GM12878 (cell line): ENCODE measurements at regions not wholly inside any gene's neighbourhood (a gene's known extent, or its start where the extent isn't known, plus 50 kb on each side); places are given as distances from the start of the nearest gene placed in this dataset.

Experiments used
- ATAC-seq: fragments of 200-7000 bp; cut with Tn5 transposase; 3 replicates; pipeline ENCODE4 v1.9.1; 2020; ENCODE audit warnings: mild to moderate bottlenecking, moderate library complexity
- BruUV-seq: library from RNA; stranded (reverse); fragments of 400-500 nt; replicated peaks from 2 replicates; lab custom pipeline; 2021; lab: Mats Ljungman, UMichigan
- CTCF ChIA-PET: fragments of 300-600 bp; sonication (Branson Sonifier 250); formaldehyde crosslinking; extraction: SDS; loops from one replicate; lab custom pipeline; 2021; ENCODE audit warnings: inconsistent platforms; lab: Yijun Ruan, JAX
- POLR2A ChIA-PET: fragments of 350-600 bp; formaldehyde crosslinking; extraction: SDS; loops from one replicate; lab custom pipeline; 2021; ENCODE audit warnings: inconsistent platforms; lab: Charles Lee
- RAD21 ChIA-PET: fragments of 300-600 bp; sonication (Branson Sonifier 250); formaldehyde crosslinking; loops from one replicate; lab custom pipeline; 2023; ENCODE audit warnings: antibody characterized with exemption; ENCODE audit not compliant: unreplicated experiment; lab: Charles Lee
- SMC1A ChIA-PET: fragments of 300-600 bp; sonication (Branson Sonifier 250); formaldehyde crosslinking; loops from one replicate; lab custom pipeline; 2023; ENCODE audit not compliant: unreplicated experiment, uncharacterized antibody; lab: Charles Lee
- DNase-seq: peaks from one replicate; pipeline ENCODE4 v3.0.0-alpha.2; 2011; ENCODE audit warnings: low read depth, low spot score
- FAIRE-seq: peaks from 3 replicates; lab custom pipeline; 2011; peaks lifted over from hg19 to GRCh38; lab: Jason Lieb, UNC
- H2AFZ ChIP-seq: 2 replicates; pipeline ENCODE4 v1.6.0; 2011; ENCODE audit warnings: low read depth, low read length, control low read depth; ENCODE audit not compliant: control insufficient read depth
- H3K27ac ChIP-seq: 2 replicates; pipeline ENCODE4 v1.5.1; 2011; ENCODE audit warnings: control low read depth; ENCODE audit not compliant: control insufficient read depth, insufficient read depth
- H3K27me3 ChIP-seq, 2 experiments: replicated peaks in 1 of 2; 2 replicates each; pipeline versions ENCODE4 v1.6.0 to v1.6.1; 2011; ENCODE audit warnings: low read length in 1 of 2; ENCODE audit not compliant: control insufficient read depth in 2 of 2, insufficient read depth in 2 of 2
- H3K36me3 ChIP-seq, 2 experiments: 2 replicates each; pipeline ENCODE4 v1.5.1; 2011; ENCODE audit warnings: low read length in 1 of 2; ENCODE audit not compliant: control insufficient read depth in 2 of 2, insufficient read depth in 2 of 2
- H3K4me1 ChIP-seq: 2 replicates; pipeline ENCODE4 v1.6.1; 2011; ENCODE audit warnings: mild to moderate bottlenecking, low read length, moderate library complexity, mixed read lengths; ENCODE audit not compliant: control insufficient read depth, insufficient read depth
- H3K4me2 ChIP-seq: 2 replicates; pipeline ENCODE4 v1.6.0; 2011; ENCODE audit warnings: control low read depth; ENCODE audit not compliant: control insufficient read depth, insufficient read depth
- H3K4me3 ChIP-seq: fragments of 200-600 bp; sonication (generic); 2 replicates; pipeline ENCODE4 v1.5.1; 2016
- H3K79me2 ChIP-seq: 2 replicates; pipeline ENCODE4 v1.6.0; 2011; ENCODE audit warnings: low read length; ENCODE audit not compliant: control insufficient read depth, insufficient read depth
- H3K9ac ChIP-seq: 2 replicates; pipeline ENCODE4 v1.8.0; 2011; ENCODE audit warnings: low read length, control low read depth, mixed read lengths; ENCODE audit not compliant: control insufficient read depth, insufficient read depth
- H3K9me3 ChIP-seq: replicated peaks from 3 replicates; pipeline ENCODE4 v1.5.1; 2011; ENCODE audit warnings: mild to moderate bottlenecking, low read length; ENCODE audit not compliant: control insufficient read depth, insufficient read depth
- H4K20me1 ChIP-seq: 2 replicates; pipeline ENCODE4 v1.6.0; 2011; ENCODE audit not compliant: control insufficient read depth, insufficient read depth
- CREB1 ChIP-seq: IDR thresholded peaks from 2 replicates; pipeline ENCODE4 v1.6.1; 2012; ENCODE audit warnings: low read depth, mild to moderate bottlenecking, inconsistent platforms
- GABPA ChIP-seq: IDR thresholded peaks from 2 replicates; pipeline ENCODE4 v1.6.1; 2014; ENCODE audit warnings: antibody characterized with exemption, low read depth, mild to moderate bottlenecking, inconsistent platforms
- IKZF1 ChIP-seq: fragments of 450-650 bp; conservative IDR thresholded peaks from 2 replicates; pipeline ENCODE4 v1.6.1; 2017; ENCODE audit warnings: antibody characterized with exemption, mild to moderate bottlenecking
- IRF3 ChIP-seq: fragments of 450-650 bp; IDR thresholded peaks from 2 replicates; pipeline ENCODE4 v1.6.1; 2014; ENCODE audit warnings: mild to moderate bottlenecking
- KDM1A ChIP-seq: fragments of 200-600 bp; sonication (generic); IDR thresholded peaks from 2 replicates; pipeline ENCODE4 v1.6.1; 2016; ENCODE audit warnings: borderline replicate concordance
- MYB ChIP-seq: fragments of 150-350 bp; IDR thresholded peaks from 2 replicates; pipeline ENCODE4 v1.6.1; 2014; ENCODE audit warnings: mild to moderate bottlenecking, low read depth, low read length, borderline replicate concordance
- NBN ChIP-seq: fragments of 450-650 bp; IDR thresholded peaks from 2 replicates; pipeline ENCODE4 v1.6.1; 2016
- NR2C1 ChIP-seq: fragments of 450-650 bp; IDR thresholded peaks from 2 replicates; pipeline ENCODE4 v1.6.1; 2017; ENCODE audit warnings: antibody characterized with exemption, mild to moderate bottlenecking, moderate library complexity
- RUNX3 ChIP-seq: IDR thresholded peaks from 2 replicates; pipeline ENCODE4 v1.6.1; 2012; ENCODE audit warnings: low read length, inconsistent platforms
- SPI1 ChIP-seq: IDR thresholded peaks from 2 replicates; pipeline ENCODE4 v1.6.1; 2011; ENCODE audit warnings: low read depth, mild to moderate bottlenecking, low read length, moderate library complexity, borderline replicate concordance; ENCODE audit not compliant: insufficient read depth
- ZSCAN29 ChIP-seq: fragments of 450-650 bp; IDR thresholded peaks from 2 replicates; pipeline ENCODE4 v1.6.1; 2017; ENCODE audit warnings: mild to moderate bottlenecking, moderate library complexity
- WGBS: methylation state at CpG from one replicate; pipeline ENCODE4 v1.1.6; 2016; ENCODE audit warnings: low lambda C conversion rate; ENCODE audit not compliant: insufficient replicate concordance, insufficient coverage; ENCODE audit errors: missing lambda C conversion rate; 5-methylcytosine and 5-hydroxymethylcytosine counted together
- in situ Hi-C: fragments of 300-500 bp; cut with MboI; formaldehyde crosslinking; loops from 9 replicates; pipeline ENCODE4 v1.14.3; 2018; ENCODE audit warnings: mixed read lengths
- intact Hi-C: fragments of 100-400 bp; cut with micrococcal nuclease; formaldehyde crosslinking; loops from one replicate; pipeline ENCODE4 v1.14.2; 2022; ENCODE audit not compliant: unreplicated experiment
- TF ChIP-seq, protein P1 (sequence below): fragments of 450-650 bp; IDR thresholded peaks from 2 replicates; pipeline ENCODE4 v1.6.1; 2016; ENCODE audit warnings: mild to moderate bottlenecking
- TF ChIP-seq, protein P2 (sequence below): fragments of 450-650 bp; IDR thresholded peaks from 2 replicates; pipeline ENCODE4 v1.6.1; 2017; ENCODE audit warnings: mild to moderate bottlenecking, low read depth, inconsistent platforms; ENCODE audit not compliant: poor library complexity, severe bottlenecking

GRCh38 chr10:62665771-62666170 is 138.7 kb upstream of the ADO start (continued):
- TF ChIP-seq, protein P1, sequence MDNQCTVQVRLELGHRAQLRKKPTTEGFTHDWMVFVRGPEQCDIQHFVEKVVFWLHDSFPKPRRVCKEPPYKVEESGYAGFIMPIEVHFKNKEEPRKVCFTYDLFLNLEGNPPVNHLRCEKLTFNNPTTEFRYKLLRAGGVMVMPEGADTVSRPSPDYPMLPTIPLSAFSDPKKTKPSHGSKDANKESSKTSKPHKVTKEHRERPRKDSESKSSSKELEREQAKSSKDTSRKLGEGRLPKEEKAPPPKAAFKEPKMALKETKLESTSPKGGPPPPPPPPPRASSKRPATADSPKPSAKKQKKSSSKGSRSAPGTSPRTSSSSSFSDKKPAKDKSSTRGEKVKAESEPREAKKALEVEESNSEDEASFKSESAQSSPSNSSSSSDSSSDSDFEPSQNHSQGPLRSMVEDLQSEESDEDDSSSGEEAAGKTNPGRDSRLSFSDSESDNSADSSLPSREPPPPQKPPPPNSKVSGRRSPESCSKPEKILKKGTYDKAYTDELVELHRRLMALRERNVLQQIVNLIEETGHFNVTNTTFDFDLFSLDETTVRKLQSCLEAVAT: no peak
- TF ChIP-seq NBN (no peak), CREB1 (no peak)
- TF ChIP-seq, all 136 proteins: peak for 0

- peaks cover 4% of the 10 kb centered on the region; the same call in 1 of the 2 replicates for H3K4me1 ChIP-seq
- ChIA-PET POLR2A (interaction anchor here (1.8 to 4.7 kb wide), 2 partner anchors 11 to 14 kb away, joined by 4 to 24 read pairs; no protein-coding TSS in a partner anchor), SMC1A (interaction anchor here (1.4 to 1.7 kb wide), 3 partner anchors 10 to 27 kb away, joined by 3 to 7 read pairs (median 6); no protein-coding TSS in a partner anchor), CTCF (interaction anchor here (1.9 kb wide), 1 partner anchor 11 kb away, joined by 6 read pairs; no protein-coding TSS in a partner anchor)
- FAIRE-seq (no peak), ATAC-seq (peak; percentile 19; the same call in 1 of the 3 replicates), DNase-seq (no peak)
- H3K79me2 ChIP-seq: no peaks in the 10 kb centered on the region
- BruUV-seq: no TSS peak
- no peaks in the 10 kb centered on the region for H4K20me1 ChIP-seq
- H3K36me3 ChIP-seq: no peaks in the 10 kb centered on the region
- intact Hi-C loops: no loop called here
- WGBS: 52% methylated on average over 2 of the region's 2 CpGs
- no peaks in the 10 kb centered on the region for H3K27me3 ChIP-seq
- H3K9me3 ChIP-seq: no peaks in the 10 kb centered on the region
- no peak overlapping the region for H2AFZ ChIP-seq
- H3K9ac ChIP-seq: no peak overlapping the region
- no peak for TF ChIP-seq ZSCAN29
- peak; percentile 14; the same call in 1 of the 2 replicates for TF ChIP-seq IKZF1
- no peak for TF ChIP-seq KDM1A
- TF ChIP-seq MYB: no peak
- no peak for TF ChIP-seq RUNX3
- TF ChIP-seq NR2C1: no peak
- no peak for TF ChIP-seq IRF3
- TF ChIP-seq GABPA: no peak
- TF ChIP-seq, protein P2, sequence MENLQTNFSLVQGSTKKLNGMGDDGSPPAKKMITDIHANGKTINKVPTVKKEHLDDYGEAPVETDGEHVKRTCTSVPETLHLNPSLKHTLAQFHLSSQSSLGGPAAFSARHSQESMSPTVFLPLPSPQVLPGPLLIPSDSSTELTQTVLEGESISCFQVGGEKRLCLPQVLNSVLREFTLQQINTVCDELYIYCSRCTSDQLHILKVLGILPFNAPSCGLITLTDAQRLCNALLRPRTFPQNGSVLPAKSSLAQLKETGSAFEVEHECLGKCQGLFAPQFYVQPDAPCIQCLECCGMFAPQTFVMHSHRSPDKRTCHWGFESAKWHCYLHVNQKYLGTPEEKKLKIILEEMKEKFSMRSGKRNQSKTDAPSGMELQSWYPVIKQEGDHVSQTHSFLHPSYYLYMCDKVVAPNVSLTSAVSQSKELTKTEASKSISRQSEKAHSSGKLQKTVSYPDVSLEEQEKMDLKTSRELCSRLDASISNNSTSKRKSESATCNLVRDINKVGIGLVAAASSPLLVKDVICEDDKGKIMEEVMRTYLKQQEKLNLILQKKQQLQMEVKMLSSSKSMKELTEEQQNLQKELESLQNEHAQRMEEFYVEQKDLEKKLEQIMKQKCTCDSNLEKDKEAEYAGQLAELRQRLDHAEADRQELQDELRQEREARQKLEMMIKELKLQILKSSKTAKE: no peak
- TF ChIP-seq SPI1: 0 out of 2 replicates have a peak, but pooled peaks have one; percentile 10
- TF ChIP-seq, all 136 proteins: peak for 2
- H3K4me3 ChIP-seq: no peak overlapping the region
- RAD21 ChIA-PET: no interaction called here
- no peak overlapping the region for H3K4me2 ChIP-seq
- in situ Hi-C loops: no loop called here
- H3K27ac ChIP-seq: no peak overlapping the region
Measured at GRCh38 chr10:62666275-62666674, 138.2 kb upstream of the ADO start.
